Left cardiac atrium (tissue), 4 donors: ENCODE measurements at regions not wholly inside any gene's neighbourhood (a gene's known extent, or its start where the extent isn't known, plus 50 kb on each side); places are given as distances from the start of the nearest gene placed in this dataset.
A peak's percentile ranks its signal among the peaks of the same experiment; 100 is the strongest.

ENCODE experiments used
- ATAC-seq, 2 donors: fragments of 200-7000 bp; cut with Tn5 transposase; one replicate each; pipeline ENCODE4 v1.9.1; 2020; ENCODE audit warnings: mild to moderate bottlenecking in 2 of 2, moderate library complexity in 2 of 2
- DNase-seq: peaks from one replicate; pipeline ENCODE4 v3.0.0-alpha.2; 2020
- intact Hi-C, 2 donors: fragments of 100-400 bp; cut with DNase I; formaldehyde crosslinking; loops; one replicate each; pipeline versions ENCODE4 v1.14.1 to v1.15.1; 2022 to 2023
- donor health status: DM: no; HTN: yes; CAD: no.
- donor health status: DM: no; HTN: yes; CAD: no; lungs with severe emphysema.
- donor health status: DM: yes; HTN: yes; CAD: no.
- donor health status: Dilated cardiomyopathy.

DNA sequence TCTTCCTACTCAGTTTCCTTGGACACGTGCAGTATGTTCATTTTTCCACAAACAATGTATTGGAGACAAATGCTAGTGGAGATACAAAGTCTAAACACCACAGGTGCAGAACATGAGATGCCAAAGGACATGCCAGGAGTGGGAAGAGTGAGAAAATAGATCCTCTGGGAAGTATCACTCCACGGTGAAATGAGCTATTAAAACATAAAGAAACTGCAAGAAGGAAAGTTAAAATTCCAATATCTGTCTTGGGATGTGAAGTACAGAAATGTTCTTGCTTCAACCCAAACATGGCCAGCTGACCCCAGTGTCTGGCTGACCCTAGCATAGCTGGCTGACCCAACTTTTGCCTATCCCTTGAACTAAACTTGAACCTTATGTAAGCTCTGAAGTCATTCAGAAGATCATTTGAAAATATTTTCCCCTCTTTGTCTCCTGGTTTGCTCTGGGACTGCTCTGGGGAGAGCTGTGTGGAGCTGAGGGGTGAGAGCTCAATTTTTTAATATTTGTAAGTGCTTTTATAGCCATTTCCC lies 59.5 kb downstream of the FZD1 start:
- ATAC-seq (no peak), DNase-seq (no peak)
- intact Hi-C loops: no loop called here

- no peak for ATAC-seq
These were observed 60.4 kb downstream of the FZD1 start for GRCh38 chr7:91324663-91325062.

DNA sequence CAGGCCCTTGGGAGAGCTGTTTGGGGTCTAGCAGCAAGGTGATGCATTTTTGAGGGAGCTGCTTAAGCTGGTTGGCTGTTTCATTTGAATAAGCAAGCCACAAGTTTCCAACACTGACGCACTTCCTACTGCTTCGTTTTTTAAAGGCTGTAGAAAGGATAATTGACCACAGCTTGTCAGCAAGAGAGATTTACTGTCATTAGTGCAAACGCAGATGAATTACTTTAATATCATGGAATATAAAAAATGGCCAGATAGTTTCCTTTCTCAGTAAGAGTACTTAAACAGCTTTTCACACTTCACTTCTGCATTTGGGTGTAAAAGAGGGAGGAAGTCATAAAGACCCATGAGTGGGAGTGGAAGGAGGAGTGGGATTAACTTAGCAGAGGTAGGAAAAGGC lies 61.5 kb downstream of the FZD1 start:
- no peak for ATAC-seq
- DNase-seq: no peak
- intact Hi-C loops: no loop called here

More at GRCh38 chr7:91324663-91325062, 60.4 kb downstream of the FZD1 start:
- intact Hi-C loops: no loop called here
- no peak for DNase-seq

DNA sequence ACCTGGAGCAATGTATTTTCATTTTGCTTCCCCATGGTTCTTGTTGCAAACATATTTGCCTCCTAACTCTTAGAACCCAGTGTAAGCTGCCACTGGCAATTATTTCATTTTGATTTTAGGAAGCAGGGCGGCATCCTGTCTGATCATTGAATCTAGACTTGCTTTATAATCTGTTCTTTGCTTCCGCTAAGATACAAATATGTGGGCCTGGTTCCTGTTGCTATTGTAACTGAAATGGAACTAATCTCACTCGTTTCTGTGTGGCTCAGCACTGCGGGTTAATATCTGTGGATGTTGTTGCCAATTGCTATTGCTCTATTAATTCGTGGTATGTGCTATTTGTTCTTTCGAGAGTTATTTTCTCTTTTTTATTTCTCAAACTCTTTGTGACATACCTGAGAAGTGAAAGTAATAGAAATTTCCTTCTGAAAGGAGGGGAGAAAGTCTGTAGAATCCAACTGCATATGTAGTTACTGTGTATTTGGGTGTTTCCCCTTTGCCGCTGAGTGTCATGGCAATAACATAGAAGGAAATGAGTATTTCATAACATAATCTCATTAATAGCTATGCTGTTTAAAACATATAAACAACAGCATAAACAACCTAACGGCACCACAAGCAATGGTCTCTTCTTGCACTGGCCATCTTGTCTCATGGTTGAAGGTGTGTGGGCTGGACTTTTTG lies 62.4 kb downstream of the FZD1 start:
- intact Hi-C loops: no loop called here
- DNase-seq (no peak), ATAC-seq (peak in 1 of 2 donors; percentile 34)

DNA sequence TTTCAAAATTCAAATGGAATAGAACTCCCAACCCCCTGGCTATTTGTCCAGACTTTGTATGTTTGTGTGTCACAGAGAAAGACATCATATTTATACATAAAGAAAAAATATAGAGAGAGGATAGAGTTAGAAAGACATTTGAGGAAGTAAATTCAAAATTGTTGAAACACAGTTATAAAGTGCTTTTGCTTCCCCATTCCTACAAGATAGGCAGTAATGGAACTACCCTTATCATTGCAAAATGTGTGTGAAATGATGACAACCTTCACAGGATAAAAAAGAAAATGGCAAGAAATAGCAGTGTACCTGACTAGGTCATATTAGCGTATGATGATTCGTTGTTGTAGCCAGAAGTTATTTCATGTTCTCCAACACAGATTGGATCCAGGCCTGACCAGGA lies 63.1 kb downstream of the FZD1 start:
- intact Hi-C loops: no loop called here
- DNase-seq: no peak
- no peak for ATAC-seq

DNA sequence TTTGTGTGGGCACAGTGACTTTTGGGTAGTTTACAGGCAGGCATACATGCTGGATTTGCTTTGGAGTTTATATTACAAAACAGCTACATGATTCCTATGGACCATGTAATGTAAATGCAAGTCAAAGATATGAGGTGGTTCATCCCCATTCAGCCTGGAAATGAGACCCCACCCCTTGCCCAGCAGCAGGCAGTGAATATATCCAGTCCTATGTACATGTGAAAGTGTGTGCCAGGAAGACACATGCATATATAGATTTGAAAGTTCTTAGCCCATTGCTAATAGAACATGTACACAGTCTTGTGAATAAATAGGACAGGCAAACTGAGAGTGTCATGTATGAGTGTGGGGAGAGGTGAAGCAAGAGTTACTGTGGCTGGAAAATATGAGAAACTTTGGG lies 65.3 kb downstream of the FZD1 start:
- intact Hi-C loops: no loop called here
- ATAC-seq (no peak), DNase-seq (no peak)

DNA sequence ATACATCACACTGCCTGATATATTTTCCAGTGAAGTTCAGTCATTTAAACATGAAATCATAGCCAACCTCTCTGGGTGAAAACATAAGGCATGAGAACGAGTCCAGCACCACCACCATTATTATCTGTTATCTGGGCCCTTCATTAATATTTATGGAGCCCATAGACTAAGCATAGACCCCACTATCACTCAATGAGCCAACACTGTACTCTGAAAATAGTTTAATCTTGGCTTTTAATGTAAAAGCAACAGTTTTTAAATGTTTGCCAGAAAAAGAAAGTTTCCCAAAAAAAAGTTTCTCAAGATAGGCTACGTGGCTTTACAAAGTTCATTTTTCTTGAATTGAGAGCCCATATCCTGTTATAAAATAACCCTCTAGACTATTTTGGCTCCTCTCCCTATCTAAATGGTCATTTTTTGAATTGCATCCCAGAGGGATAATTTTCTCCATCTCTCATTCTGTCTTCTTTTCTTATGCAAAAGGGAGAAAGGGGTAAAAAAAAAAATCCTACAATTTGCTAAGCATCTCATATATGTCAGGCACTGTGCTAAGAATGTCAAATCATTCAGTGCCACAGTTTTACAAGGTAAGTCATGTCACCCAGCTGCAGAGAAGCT lies 66.1 kb downstream of the FZD1 start:
- DNase-seq (no peak), ATAC-seq (peak in 1 of 2 donors; percentile 42)
- intact Hi-C loops: no loop called here

DNA sequence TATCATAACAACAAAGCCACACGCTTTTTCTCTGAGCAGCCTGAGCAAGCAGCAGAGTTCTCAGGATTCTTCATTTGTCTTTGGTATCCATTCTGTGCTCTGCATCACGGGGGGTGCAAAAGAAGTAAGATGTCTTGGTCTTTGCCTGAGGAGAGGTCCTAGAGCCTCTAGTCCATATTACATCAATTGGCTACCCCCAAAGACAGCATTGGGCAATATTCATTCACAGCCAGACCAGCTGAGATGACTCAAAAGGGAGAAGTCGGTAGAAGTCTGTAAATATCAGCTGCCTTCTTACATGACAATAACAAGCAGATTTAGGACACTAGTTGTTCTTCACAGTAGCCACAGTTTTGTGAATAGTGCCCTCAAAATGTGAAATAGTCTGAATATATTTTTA lies 66.6 kb downstream of the FZD1 start:
- peak; percentile 63 to 68 for ATAC-seq
- intact Hi-C loops: no loop called here

DNA sequence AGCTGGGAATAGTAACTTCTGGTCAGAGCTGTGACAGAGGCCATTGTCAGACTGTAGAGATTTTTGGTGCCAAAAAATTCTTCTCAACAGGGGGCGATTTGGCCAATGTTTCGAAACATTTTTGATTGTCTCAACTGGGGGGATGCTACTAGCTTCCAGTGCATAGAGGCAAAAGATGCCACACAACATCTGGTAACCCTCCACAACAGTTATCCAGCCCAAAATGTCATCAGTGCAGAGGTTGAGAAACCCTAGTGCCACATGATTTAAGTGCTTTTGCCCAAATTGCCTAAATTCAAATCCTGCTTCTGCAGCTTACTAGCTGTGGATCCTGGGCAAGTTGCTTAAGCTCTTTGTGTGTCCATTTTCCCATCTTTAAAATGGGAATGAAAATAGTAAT lies 71.9 kb downstream of the FZD1 start:
- DNase-seq (no peak), ATAC-seq (no peak)
- intact Hi-C loops: no loop called here

More for the DNA sequence above, 66.6 kb downstream of the FZD1 start:
- DNase-seq: no peak

DNA sequence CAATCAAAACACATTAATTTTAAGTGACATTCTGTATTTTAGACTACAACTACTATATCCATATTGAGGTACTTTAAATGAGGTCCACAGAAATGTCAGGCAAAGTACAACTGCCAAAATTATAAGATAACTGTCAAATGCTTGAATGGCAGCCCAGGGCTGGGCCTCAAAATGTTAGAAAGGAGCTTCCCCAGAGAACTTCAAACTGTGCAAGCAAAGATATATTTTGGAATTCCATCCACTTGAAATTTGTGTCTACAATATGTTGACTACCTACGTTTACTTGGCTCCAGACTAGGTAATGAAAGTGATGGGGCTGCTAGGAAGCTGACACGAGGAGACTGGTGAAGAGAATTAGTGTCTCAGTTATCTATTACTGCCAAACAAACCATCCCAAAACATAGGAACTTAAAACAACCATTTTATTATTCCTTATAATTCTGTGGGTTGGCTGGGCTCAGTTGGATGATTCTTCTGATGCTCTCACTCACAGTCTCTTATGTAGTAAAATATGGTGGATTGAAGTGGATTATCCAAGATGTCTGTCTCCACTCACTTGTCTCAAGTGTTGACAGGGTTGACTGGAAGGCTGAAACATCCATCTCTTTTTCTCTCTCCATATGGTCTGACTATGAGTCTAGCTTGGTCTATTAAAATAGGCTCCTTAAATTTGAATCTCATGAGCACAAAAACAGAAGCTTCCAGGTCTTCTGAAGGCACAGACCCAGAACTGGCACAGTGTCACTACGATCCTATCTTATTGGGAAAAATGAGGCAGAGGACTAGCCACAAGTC lies 74.2 kb downstream of the FZD1 start:
- no peak for ATAC-seq
- no peak for DNase-seq
- intact Hi-C loops: no loop called here

- no peak for DNase-seq
- no peak for ATAC-seq
- intact Hi-C loops: no loop called here
These were observed 78.1 kb downstream of the FZD1 start for GRCh38 chr7:91342346-91342745.

GRCh38 chr7:91343420-91343960 lies 79.3 kb downstream of the FZD1 start:
- intact Hi-C loops: no loop called here
- ATAC-seq: peak in 1 of 2 donors; percentile 15
- DNase-seq: no peak

GRCh38 chr7:91343996-91344629 lies 79.9 kb downstream of the FZD1 start:
- DNase-seq (no peak), ATAC-seq (peak in 1 of 2 donors; percentile 65)
- intact Hi-C loops: no loop called here

DNA sequence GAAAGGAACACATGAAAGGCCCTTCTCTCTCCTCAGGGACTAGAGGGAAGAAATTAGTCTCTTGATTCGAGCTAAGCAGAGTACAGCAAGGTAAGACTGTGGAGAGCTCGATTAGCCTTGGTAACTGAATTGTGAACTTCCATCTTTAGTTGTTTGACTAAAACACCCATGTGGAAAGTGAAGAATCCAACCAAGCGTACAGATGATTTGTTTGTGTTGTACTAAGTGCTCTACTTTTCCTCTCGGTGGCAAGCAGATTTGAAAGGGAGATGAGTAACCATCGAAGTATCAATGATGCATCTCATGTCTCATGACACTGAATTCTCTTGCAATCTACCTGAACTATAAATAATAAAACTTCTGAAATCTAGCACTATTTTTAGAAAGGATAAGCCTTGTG lies 80.7 kb downstream of the FZD1 start:
- intact Hi-C loops: no loop called here
- ATAC-seq: no peak
- no peak for DNase-seq

DNA sequence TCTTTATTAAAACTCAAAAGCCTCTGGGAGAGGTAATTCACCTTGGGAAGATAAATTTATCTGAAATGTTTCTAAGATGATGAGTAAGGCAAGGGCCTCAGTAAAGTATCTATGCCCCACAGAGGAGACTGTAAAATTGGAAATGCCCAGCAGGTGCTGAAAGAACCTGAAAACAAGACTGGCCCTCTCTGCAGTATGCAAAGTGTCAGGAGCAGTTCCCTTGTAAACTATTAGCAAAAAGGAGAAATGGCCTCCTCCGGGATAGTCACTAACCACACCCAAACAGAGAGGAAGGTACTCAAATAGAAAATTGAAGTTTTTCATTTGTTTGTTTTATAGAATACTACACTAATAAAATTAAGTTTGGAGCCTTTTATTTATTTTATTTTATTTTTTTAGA lies 81.2 kb downstream of the FZD1 start:
- DNase-seq (no peak), ATAC-seq (peak in 1 of 2 donors; percentile 16)
- intact Hi-C loops: no loop called here

DNA sequence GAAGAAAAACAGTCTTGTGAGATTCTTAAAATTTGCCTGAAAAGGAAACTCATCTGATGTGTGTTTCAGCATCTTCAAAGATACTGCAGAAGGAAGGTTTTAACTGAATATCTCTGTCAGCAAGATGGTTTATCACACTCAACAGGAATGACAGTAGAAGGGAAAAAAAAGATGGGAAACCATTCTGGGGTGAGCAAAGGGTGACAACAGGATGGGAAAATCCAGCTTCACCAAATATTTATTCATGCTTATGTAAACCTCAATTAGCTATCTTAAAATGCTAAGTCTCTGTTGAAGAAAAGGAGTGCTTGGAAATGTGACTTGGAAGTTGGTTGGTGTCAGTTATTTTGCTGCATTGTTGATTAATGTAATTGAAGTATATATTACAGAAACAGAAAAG lies 82.2 kb downstream of the FZD1 start:
- intact Hi-C loops: no loop called here
- DNase-seq (no peak), ATAC-seq (no peak)

DNA sequence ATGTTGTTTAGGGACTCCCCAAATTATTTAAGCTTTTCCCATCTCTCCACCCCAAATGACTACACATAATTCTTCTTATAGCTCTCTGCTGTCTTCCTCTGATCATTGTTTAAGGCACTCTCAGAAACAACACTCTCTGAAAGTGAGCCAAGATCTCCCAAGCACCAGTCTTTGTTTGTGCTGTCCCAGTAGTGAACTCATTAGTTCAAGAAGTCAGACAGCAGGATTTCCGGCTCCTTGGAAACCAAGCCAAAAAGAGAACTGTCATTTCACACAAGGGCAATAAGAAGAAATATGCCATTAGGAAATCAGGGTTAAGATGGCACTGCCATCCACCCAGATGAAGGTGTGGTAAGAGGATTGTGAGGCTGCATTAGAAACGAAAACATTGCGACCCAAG lies 83.1 kb downstream of the FZD1 start:
- peak in 1 of 2 donors; percentile 51 for ATAC-seq
- no peak for DNase-seq
- intact Hi-C loops: no loop called here

GRCh38 chr7:91348711-91349110 lies 84.5 kb downstream of the FZD1 start:
- no peak for DNase-seq
- intact Hi-C loops: no loop called here
- ATAC-seq: no peak

DNA sequence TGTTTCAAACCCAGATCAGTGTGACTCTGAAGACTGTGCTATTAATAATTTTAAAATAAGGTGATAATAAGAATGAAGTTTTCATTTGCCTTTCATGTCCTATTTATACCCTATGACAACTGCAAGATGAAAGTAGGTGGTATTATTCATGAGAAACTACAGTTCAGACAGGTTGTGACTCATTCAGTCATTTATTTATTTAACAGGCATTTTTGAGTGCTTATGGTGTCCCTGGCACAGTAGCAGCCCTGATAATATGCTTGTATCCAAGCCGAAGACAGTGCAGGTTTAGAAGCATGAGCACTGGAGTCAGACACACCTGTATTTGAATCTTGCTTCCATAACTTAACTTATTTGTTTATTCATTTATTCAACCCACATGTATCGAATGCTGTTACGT lies 87.1 kb downstream of the FZD1 start:
- DNase-seq (no peak), ATAC-seq (no peak)
- intact Hi-C loops: no loop called here

GRCh38 chr7:91352091-91352490 lies 87.9 kb downstream of the FZD1 start:
- intact Hi-C loops: no loop called here
- ATAC-seq (no peak), DNase-seq (no peak)
